NCI-H1092 treated with DMSO at 0.1 percent for 48 hours (cell line): ENCODE measurements at regions not wholly inside any gene's neighbourhood (a gene's known extent, or its start where the extent isn't known, plus 50 kb on each side); places are given as distances from the start of the nearest gene placed in this dataset.

Source experiments
- DNase-seq: peaks from one replicate; lab custom pipeline; 2025; lab: John Stamatoyannopoulos, UW

- no peak for DNase-seq
Measured at GRCh38 chr5:36355516-36355915, 53.8 kb upstream of the RANBP3L start.

GRCh38 chr5:36356915-36357314 is 55.2 kb upstream of the RANBP3L start:
- DNase-seq: no peak

GRCh38 chr5:36357391-36357975 is 55.8 kb upstream of the RANBP3L start:
- DNase-seq: no peak

- no peak for DNase-seq
Measured at GRCh38 chr5:36359267-36359666, 57.6 kb upstream of the RANBP3L start.

- no peak for DNase-seq
Measured at GRCh38 chr5:36360307-36360706, 58.6 kb upstream of the RANBP3L start.

- DNase-seq: no peak
Measured at GRCh38 chr5:36363101-36363500, 61.4 kb upstream of the RANBP3L start.

- DNase-seq: no peak
Measured at GRCh38 chr5:36363744-36364143, 62.0 kb upstream of the RANBP3L start.

- DNase-seq: no peak
Measured at GRCh38 chr5:36364473-36364872, 62.8 kb upstream of the RANBP3L start.

GRCh38 chr5:36365896-36366295 is 64.2 kb upstream of the RANBP3L start:
- DNase-seq: no peak

GRCh38 chr5:36366883-36367282 is 65.2 kb upstream of the RANBP3L start:
- DNase-seq: no peak

GRCh38 chr5:36367524-36367923 is 65.8 kb upstream of the RANBP3L start:
- DNase-seq: no peak

GRCh38 chr5:36369219-36369690 is 67.6 kb upstream of the RANBP3L start:
- no peak for DNase-seq

- DNase-seq: no peak
Measured at GRCh38 chr5:36370073-36370472, 68.4 kb upstream of the RANBP3L start.

GRCh38 chr5:36371366-36371765 is 69.7 kb upstream of the RANBP3L start:
- DNase-seq: no peak

GRCh38 chr5:36373527-36374086 is 71.9 kb upstream of the RANBP3L start:
- no peak for DNase-seq

- no peak for DNase-seq
Measured at GRCh38 chr5:36374266-36374862, 72.7 kb upstream of the RANBP3L start.

GRCh38 chr5:36377192-36377591 is 75.5 kb upstream of the RANBP3L start:
- no peak for DNase-seq

GRCh38 chr5:36378551-36378950 is 76.8 kb upstream of the RANBP3L start:
- no peak for DNase-seq

- no peak for DNase-seq
Measured at GRCh38 chr5:36382890-36383289, 81.2 kb upstream of the RANBP3L start.

GRCh38 chr5:36383942-36384341 is 82.2 kb upstream of the RANBP3L start:
- DNase-seq: no peak

- DNase-seq: no peak
Measured at GRCh38 chr5:36384845-36385244, 83.1 kb upstream of the RANBP3L start.

- DNase-seq: no peak
Measured at GRCh38 chr5:36385495-36385894, 83.8 kb upstream of the RANBP3L start.

GRCh38 chr5:36388288-36388687 is 86.6 kb upstream of the RANBP3L start:
- DNase-seq: no peak

- no peak for DNase-seq
Measured at GRCh38 chr5:36389245-36389644, 87.5 kb upstream of the RANBP3L start.
